ENCODE measurements at regions not wholly inside any gene's neighbourhood (a gene's known extent, or its start where the extent isn't known, plus 50 kb on each side); places are given as distances from the start of the nearest gene placed in this dataset.

GRCh38 chr20:17807651-17808050 is 107.9 kb downstream of the BANF2 start (continued):
- TF ChIP-seq PRDM4 (tag by site-specific recombination; IDR thresholded peaks at IDR 0.05) (no peak), ZNF10 (tag by site-specific recombination; IDR thresholded peaks at IDR 0.05) (no peak), ZNF2 (tag by site-specific recombination; IDR thresholded peaks at IDR 0.05) (no peak), ZNF530 (tag by site-specific recombination; IDR thresholded peaks at IDR 0.05; ENCODE audit: low read depth) (no peak)

DNA sequence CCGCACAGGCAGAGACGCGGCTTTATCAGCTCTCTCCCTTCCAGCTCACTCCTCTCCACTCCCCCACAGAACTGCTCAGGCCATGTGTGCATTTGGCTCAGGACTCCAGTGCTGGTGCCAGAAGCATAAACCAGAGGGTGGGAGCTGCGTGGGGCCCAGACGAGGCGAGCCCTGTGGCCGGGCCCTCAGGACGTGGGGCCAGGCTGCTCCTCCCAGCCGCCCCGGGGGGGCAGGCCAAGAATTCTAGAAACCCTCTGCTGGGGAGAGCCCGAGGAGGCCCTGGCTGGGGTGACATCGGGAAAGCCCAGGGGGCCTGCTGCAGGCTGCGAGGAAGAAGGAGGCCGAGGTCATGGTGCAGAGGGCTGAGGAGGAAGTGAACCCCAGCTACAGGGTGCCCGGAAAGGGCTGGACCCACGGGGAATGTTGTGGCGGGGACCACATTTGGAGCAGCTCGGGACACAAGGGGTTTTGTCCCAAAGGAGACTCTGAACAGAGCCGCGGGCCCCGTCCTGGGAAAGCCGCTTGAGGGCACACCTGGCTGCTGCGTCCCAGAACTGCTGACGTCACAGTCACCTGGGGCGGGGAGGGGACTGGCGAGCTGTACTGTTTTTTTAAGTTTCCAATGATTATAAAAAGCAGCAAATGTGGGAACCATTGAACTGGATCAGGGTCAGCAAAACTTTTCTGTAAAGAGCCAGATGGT is 107.1 kb downstream of the BANF2 start:
- no peak overlapping the region for H3K27ac ChIP-seq (ENCODE audit: extremely low read depth, low read depth, low read length)
- no peaks in the 10 kb centered on the region for H3K4me1 ChIP-seq (ENCODE audit: control insufficient read depth, insufficient read depth, low read length)
- POLR2A ChIA-PET, result no interaction called here
- H3K4me3 ChIP-seq (ENCODE audit: low read depth, low read length), result no peak overlapping the region
- H3K9me3 ChIP-seq (ENCODE audit: control insufficient read depth, insufficient read depth, low read depth, low read length), result no peaks in the 10 kb centered on the region
- no peaks in the 10 kb centered on the region for H3K36me3 ChIP-seq (ENCODE audit: control insufficient read depth in 2 of 2, insufficient read depth in 1 of 2, low read length in 2 of 2)
- TF ChIP-seq GLI4 (tag by site-specific recombination; IDR thresholded peaks at IDR 0.05), result no peak
- TF ChIP-seq GLIS1 (tag by site-specific recombination; IDR thresholded peaks at IDR 0.05), result 0 out of 2 replicates have a peak, but pooled peaks have one; percentile 19
- CTCF ChIA-PET, result no interaction called here

GRCh38 chr20:17806107-17806506 is 106.3 kb downstream of the BANF2 start:
- Histone ChIP-seq H3K4me1 (ENCODE audit: control insufficient read depth, insufficient read depth, low read length) (no peaks in the 10 kb centered on the region), H3K27ac (ENCODE audit: extremely low read depth, low read depth, low read length) (no peak overlapping the region), H3K9me3 (ENCODE audit: control insufficient read depth, insufficient read depth, low read depth, low read length) (no peaks in the 10 kb centered on the region), H3K4me3 (ENCODE audit: low read depth, low read length) (no peak overlapping the region), H3K36me3 (ENCODE audit: control insufficient read depth in 2 of 2, insufficient read depth in 1 of 2, low read length in 2 of 2) (no peaks in the 10 kb centered on the region)
- ChIA-PET CTCF (interaction anchor here (0.5 kb wide), 1 partner anchor 97 kb away, joined by 4 read pairs; no protein-coding TSS in a partner anchor), POLR2A (no interaction called here)
- TF ChIP-seq REST (tag by site-specific recombination; IDR thresholded peaks at IDR 0.05), result no peak
- TF ChIP-seq GLI4 (tag by site-specific recombination; IDR thresholded peaks at IDR 0.05), result no peak
- no peak for TF ChIP-seq TSHZ1 (tag by site-specific recombination; IDR thresholded peaks at IDR 0.05; ENCODE audit: borderline replicate concordance)
- no peak for TF ChIP-seq ZNF292 (tag by site-specific recombination; IDR thresholded peaks at IDR 0.05; ENCODE audit: borderline replicate concordance, low read depth)
- no peak for TF ChIP-seq ZNF138 (tag by site-specific recombination; IDR thresholded peaks at IDR 0.05; ENCODE audit: borderline replicate concordance)
- TF ChIP-seq KLF9 (tag by site-specific recombination; IDR thresholded peaks at IDR 0.05; ENCODE audit: low read depth), result no peak
- TF ChIP-seq, protein P1, sequence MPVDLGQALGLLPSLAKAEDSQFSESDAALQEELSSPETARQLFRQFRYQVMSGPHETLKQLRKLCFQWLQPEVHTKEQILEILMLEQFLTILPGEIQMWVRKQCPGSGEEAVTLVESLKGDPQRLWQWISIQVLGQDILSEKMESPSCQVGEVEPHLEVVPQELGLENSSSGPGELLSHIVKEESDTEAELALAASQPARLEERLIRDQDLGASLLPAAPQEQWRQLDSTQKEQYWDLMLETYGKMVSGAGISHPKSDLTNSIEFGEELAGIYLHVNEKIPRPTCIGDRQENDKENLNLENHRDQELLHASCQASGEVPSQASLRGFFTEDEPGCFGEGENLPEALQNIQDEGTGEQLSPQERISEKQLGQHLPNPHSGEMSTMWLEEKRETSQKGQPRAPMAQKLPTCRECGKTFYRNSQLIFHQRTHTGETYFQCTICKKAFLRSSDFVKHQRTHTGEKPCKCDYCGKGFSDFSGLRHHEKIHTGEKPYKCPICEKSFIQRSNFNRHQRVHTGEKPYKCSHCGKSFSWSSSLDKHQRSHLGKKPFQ (tag by site-specific recombination; IDR thresholded peaks at IDR 0.05), result no peak
- no peak for TF ChIP-seq ZNF623 (tag by site-specific recombination; IDR thresholded peaks at IDR 0.05)
- TF ChIP-seq ZNF585B (tag by site-specific recombination; IDR thresholded peaks at IDR 0.05), result no peak
- TF ChIP-seq, protein P2, sequence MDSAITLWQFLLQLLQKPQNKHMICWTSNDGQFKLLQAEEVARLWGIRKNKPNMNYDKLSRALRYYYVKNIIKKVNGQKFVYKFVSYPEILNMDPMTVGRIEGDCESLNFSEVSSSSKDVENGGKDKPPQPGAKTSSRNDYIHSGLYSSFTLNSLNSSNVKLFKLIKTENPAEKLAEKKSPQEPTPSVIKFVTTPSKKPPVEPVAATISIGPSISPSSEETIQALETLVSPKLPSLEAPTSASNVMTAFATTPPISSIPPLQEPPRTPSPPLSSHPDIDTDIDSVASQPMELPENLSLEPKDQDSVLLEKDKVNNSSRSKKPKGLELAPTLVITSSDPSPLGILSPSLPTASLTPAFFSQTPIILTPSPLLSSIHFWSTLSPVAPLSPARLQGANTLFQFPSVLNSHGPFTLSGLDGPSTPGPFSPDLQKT (IDR thresholded peaks at IDR 0.05; ENCODE audit: borderline replicate concordance, low read depth, low read length), result no peak
- TF ChIP-seq, protein P3, sequence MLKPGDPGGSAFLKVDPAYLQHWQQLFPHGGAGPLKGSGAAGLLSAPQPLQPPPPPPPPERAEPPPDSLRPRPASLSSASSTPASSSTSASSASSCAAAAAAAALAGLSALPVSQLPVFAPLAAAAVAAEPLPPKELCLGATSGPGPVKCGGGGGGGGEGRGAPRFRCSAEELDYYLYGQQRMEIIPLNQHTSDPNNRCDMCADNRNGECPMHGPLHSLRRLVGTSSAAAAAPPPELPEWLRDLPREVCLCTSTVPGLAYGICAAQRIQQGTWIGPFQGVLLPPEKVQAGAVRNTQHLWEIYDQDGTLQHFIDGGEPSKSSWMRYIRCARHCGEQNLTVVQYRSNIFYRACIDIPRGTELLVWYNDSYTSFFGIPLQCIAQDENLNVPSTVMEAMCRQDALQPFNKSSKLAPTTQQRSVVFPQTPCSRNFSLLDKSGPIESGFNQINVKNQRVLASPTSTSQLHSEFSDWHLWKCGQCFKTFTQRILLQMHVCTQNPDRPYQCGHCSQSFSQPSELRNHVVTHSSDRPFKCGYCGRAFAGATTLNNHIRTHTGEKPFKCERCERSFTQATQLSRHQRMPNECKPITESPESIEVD (tag by site-specific recombination; IDR thresholded peaks at IDR 0.05), result no peak
- TF ChIP-seq BCL11B (tag by site-specific recombination; IDR thresholded peaks at IDR 0.05; ENCODE audit: low read depth), result no peak

All from HEK293 (cell line).